ENCODE measurements at regions not wholly inside any gene's neighbourhood (a gene's known extent, or its start where the extent isn't known, plus 50 kb on each side); places are given as distances from the start of the nearest gene placed in this dataset.

GRCh38 chr13:111403266-111403665 is 82.8 kb downstream of the TEX29 start:
- H3K9ac ChIP-seq (ENCODE audit: low read depth, low read length): no peak overlapping the region

GRCh38 chr13:111404746-111405145 is 84.3 kb downstream of the TEX29 start:
- H3K27ac ChIP-seq (ENCODE audit: low read length): no peak overlapping the region
- no peaks in the 10 kb centered on the region for H3K4me1 ChIP-seq (ENCODE audit: insufficient read depth, low read length)
- H3K27me3 ChIP-seq (ENCODE audit: insufficient read depth, low read length): no peaks in the 10 kb centered on the region
- H3K4me3 ChIP-seq (ENCODE audit: low read length): no peak overlapping the region
- no peaks in the 10 kb centered on the region for H3K9me3 ChIP-seq (ENCODE audit: insufficient read depth, low read depth, low read length)
- H3K9ac ChIP-seq (ENCODE audit: low read depth, low read length): no peak overlapping the region
- H3K36me3 ChIP-seq (ENCODE audit: insufficient read depth, low read depth, low read length): no peaks in the 10 kb centered on the region

More at GRCh38 chr13:111403266-111403665, 82.8 kb downstream of the TEX29 start:
- H3K36me3 ChIP-seq (ENCODE audit: insufficient read depth, low read depth, low read length): no peaks in the 10 kb centered on the region
- no peaks in the 10 kb centered on the region for H3K27me3 ChIP-seq (ENCODE audit: insufficient read depth, low read length)
- H3K27ac ChIP-seq (ENCODE audit: low read length): no peak overlapping the region
- H3K4me3 ChIP-seq (ENCODE audit: low read length): no peak overlapping the region
- H3K4me1 ChIP-seq (ENCODE audit: insufficient read depth, low read length): no peaks in the 10 kb centered on the region
- H3K9me3 ChIP-seq (ENCODE audit: insufficient read depth, low read depth, low read length): no peaks in the 10 kb centered on the region

DNA sequence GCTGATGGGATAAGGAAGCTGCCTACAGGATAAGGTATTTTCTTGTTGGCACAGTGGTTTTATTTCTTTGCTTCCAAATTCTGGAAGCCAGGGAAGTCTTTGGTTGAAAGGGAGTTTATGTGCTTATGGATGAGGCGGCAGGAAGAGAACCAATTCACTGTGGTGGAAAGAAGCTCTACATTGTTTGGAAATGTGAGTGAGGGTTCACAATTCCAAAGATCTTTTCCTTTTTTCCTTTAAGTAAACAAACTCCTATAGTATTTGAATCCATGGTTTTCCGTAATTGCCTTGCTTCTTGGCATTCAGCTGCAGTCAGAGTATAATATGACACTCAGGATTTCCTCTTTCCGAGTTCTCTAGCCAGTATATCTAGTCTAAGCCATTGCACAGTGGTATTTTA is 86.2 kb downstream of the TEX29 start:
- Histone ChIP-seq H3K27me3 (ENCODE audit: insufficient read depth, low read length) (no peaks in the 10 kb centered on the region), H3K36me3 (ENCODE audit: insufficient read depth, low read depth, low read length) (no peaks in the 10 kb centered on the region), H3K27ac (ENCODE audit: low read length) (no peak overlapping the region), H3K9me3 (ENCODE audit: insufficient read depth, low read depth, low read length) (no peaks in the 10 kb centered on the region), H3K9ac (ENCODE audit: low read depth, low read length) (no peak overlapping the region), H3K4me1 (ENCODE audit: insufficient read depth, low read length) (no peaks in the 10 kb centered on the region), H3K4me3 (ENCODE audit: low read length) (no peak overlapping the region)

GRCh38 chr13:111407381-111408131 is 87.1 kb downstream of the TEX29 start:
- no peak overlapping the region for H3K4me3 ChIP-seq (ENCODE audit: low read length)
- peaks cover 1% of the 10 kb centered on the region; the same call in 1 of the 2 replicates for H3K4me1 ChIP-seq (ENCODE audit: insufficient read depth, low read length)
- H3K9me3 ChIP-seq (ENCODE audit: insufficient read depth, low read depth, low read length): no peaks in the 10 kb centered on the region
- no peaks in the 10 kb centered on the region for H3K27me3 ChIP-seq (ENCODE audit: insufficient read depth, low read length)
- H3K36me3 ChIP-seq (ENCODE audit: insufficient read depth, low read depth, low read length): no peaks in the 10 kb centered on the region
- H3K27ac ChIP-seq (ENCODE audit: low read length): no peak overlapping the region
- H3K9ac ChIP-seq (ENCODE audit: low read depth, low read length): no peak overlapping the region

DNA sequence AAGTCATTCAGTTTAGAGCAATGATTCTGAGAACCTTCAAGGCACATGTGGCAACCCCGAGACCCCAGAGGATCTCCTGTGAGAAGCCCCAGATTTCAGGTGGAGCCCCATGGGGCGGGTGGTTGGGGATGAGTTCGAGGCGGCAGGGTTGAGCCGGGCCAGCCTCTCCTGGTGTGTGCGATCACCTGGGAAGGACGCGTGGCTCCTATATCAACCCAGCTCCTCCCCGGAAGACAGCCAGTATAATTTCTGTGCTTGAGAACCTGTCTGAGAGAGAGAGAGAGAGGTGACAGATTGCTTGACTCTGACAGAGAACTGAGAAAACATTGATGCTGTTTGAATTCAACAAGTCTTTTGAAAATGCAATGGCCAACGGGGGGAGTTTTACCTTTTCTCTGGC is 89.0 kb downstream of the TEX29 start:
- no peak overlapping the region for H3K9ac ChIP-seq (ENCODE audit: low read depth, low read length)
- H3K27me3 ChIP-seq (ENCODE audit: insufficient read depth, low read length): no peaks in the 10 kb centered on the region
- no peaks in the 10 kb centered on the region for H3K36me3 ChIP-seq (ENCODE audit: insufficient read depth, low read depth, low read length)
- peaks cover 11% of the 10 kb centered on the region for H3K4me1 ChIP-seq (ENCODE audit: insufficient read depth, low read length)
- no peak overlapping the region for H3K27ac ChIP-seq (ENCODE audit: low read length)
- H3K4me3 ChIP-seq (ENCODE audit: low read length): no peak overlapping the region
- no peaks in the 10 kb centered on the region for H3K9me3 ChIP-seq (ENCODE audit: insufficient read depth, low read depth, low read length)

DNA sequence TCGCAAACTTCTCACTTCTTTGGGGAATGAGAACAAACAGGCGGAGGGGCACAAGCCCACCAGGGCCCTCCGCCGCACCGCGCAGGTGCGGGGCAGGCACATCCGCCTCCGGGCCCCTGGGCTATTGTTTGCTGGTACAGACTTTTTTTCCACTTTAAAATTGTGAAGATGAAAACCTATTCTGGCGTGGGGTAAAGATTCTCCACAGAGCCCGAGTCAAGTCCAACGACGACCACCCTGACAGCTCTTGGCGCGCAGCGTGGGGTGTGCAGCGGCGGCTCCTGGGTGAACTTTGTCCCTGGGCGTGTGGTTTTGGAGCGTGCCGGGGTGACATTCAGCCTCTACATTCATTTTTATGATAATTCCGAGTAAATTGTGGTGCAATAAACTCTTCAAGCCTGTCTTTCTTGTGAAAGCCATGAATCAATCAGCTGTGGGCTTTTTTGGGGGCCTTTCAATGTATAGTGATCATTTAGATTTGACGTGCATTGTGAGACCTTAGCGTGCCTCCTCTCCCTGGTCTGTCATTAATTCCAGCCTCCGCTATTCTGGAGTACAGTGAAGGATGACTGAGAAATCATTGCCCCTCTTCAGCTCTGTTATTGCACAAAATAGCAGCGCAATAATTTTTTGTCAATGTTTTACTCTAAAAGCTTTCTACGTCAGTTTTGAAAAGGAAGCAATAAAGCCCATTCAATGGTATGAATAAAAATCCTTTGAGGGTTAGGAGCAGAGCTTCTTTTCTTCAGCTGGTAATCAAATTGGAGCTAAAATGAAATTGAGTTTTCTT is 90.0 kb downstream of the TEX29 start:
- H3K9ac ChIP-seq (ENCODE audit: low read depth, low read length): no peak overlapping the region
- no peaks in the 10 kb centered on the region for H3K27me3 ChIP-seq (ENCODE audit: insufficient read depth, low read length)
- H3K27ac ChIP-seq (ENCODE audit: low read length): no peak overlapping the region
- no peaks in the 10 kb centered on the region for H3K9me3 ChIP-seq (ENCODE audit: insufficient read depth, low read depth, low read length)
- H3K4me3 ChIP-seq (ENCODE audit: low read length): no peak overlapping the region
- H3K4me1 ChIP-seq (ENCODE audit: insufficient read depth, low read length): peaks cover 11% of the 10 kb centered on the region
- H3K36me3 ChIP-seq (ENCODE audit: insufficient read depth, low read depth, low read length): no peaks in the 10 kb centered on the region

DNA sequence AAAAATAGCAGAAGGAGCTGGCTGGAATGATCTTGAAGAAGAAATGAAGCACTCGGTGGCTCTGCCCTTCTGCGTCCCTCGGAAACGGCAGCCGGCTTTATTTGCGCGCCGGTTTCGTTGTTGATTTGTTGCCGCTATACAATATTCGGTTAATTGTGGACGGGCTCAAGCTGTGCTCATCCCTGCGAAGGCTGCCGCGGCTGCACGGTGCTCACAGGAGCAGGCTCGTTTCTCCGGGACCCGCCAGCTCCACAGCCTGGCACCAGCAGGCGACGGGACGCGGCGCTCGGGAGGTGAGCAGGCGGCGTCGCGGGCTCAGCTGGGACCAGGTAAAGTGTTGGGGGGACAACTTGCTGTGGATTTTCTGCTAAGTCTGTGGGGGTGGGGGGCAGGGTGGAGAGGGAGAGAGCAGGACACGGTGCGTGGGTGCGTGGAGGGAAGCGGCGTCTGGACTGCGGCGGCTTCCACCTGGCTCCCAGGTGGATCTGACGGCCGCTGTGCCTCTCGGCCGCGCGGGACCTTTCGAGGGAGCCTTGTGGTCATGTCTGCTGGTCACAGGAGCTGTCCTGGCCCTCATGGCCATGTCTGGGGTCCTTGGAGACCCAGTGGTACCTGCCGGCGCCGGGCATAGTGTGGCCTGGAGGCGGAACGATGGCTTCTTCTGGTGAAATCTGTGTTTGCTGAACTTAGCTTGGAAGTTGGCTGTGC is 90.9 kb downstream of the TEX29 start:
- H3K36me3 ChIP-seq (ENCODE audit: insufficient read depth, low read depth, low read length): no peaks in the 10 kb centered on the region
- H3K27me3 ChIP-seq (ENCODE audit: insufficient read depth, low read length): no peaks in the 10 kb centered on the region
- H3K27ac ChIP-seq (ENCODE audit: low read length): no peak overlapping the region
- peaks cover 11% of the 10 kb centered on the region for H3K4me1 ChIP-seq (ENCODE audit: insufficient read depth, low read length)
- no peaks in the 10 kb centered on the region for H3K9me3 ChIP-seq (ENCODE audit: insufficient read depth, low read depth, low read length)
- H3K9ac ChIP-seq (ENCODE audit: low read depth, low read length): no peak overlapping the region
- H3K4me3 ChIP-seq (ENCODE audit: low read length): no peak overlapping the region

- H3K27me3 ChIP-seq (ENCODE audit: insufficient read depth, low read length): no peaks in the 10 kb centered on the region
- no peak overlapping the region for H3K9ac ChIP-seq (ENCODE audit: low read depth, low read length)
- H3K36me3 ChIP-seq (ENCODE audit: insufficient read depth, low read depth, low read length): no peaks in the 10 kb centered on the region
- no peak overlapping the region for H3K4me3 ChIP-seq (ENCODE audit: low read length)
- no peaks in the 10 kb centered on the region for H3K9me3 ChIP-seq (ENCODE audit: insufficient read depth, low read depth, low read length)
- H3K4me1 ChIP-seq (ENCODE audit: insufficient read depth, low read length): peaks cover 11% of the 10 kb centered on the region
- no peak overlapping the region for H3K27ac ChIP-seq (ENCODE audit: low read length)
These were observed 91.6 kb downstream of the TEX29 start for GRCh38 chr13:111411919-111412650.

DNA sequence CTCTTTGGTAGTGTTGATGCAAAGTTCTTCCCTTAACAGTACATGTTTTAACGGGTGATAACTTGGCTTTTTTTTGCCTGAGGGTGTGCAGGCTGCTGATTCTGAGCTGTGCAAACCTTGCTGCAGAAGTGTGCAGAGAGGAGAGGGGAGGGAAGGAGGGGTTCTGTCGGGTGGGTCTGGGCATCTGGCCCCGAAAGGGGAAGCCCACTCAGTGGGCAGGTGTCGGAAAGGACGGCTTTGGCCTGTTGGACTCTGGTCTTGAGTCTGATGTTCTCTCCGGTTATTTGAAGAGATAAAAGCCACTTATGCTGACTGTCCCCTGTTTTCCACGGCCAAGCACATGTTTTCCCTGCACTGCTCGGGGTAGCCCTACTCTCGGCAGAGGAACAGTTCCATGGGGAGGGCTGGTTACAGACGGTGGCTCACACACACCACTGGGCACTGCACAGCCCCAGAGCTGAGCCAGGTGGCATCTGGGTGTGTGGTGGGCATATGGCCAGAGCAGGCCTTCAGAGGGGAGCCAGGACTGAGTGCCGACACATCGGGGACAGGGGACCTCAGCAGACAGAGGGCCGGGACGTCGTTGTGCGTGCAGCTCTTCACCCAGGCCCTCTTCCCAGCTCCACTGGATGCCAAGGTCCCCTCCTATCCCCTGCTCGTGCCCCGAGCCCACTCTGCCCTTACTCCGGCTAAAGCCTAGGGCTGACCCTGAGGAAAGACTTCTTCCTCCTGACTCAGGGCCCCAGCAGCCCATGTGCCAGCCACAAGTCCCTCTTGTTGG is 93.2 kb downstream of the TEX29 start:
- Histone ChIP-seq H3K9me3 (ENCODE audit: insufficient read depth, low read depth, low read length) (no peaks in the 10 kb centered on the region), H3K4me1 (ENCODE audit: insufficient read depth, low read length) (peaks cover 11% of the 10 kb centered on the region), H3K27ac (ENCODE audit: low read length) (no peak overlapping the region), H3K27me3 (ENCODE audit: insufficient read depth, low read length) (no peaks in the 10 kb centered on the region), H3K4me3 (ENCODE audit: low read length) (no peak overlapping the region), H3K36me3 (ENCODE audit: insufficient read depth, low read depth, low read length) (no peaks in the 10 kb centered on the region), H3K9ac (ENCODE audit: low read depth, low read length) (no peak overlapping the region)

GRCh38 chr13:111414341-111414740 is 93.9 kb downstream of the TEX29 start:
- no peak overlapping the region for H3K4me3 ChIP-seq (ENCODE audit: low read length)
- no peaks in the 10 kb centered on the region for H3K9me3 ChIP-seq (ENCODE audit: insufficient read depth, low read depth, low read length)
- no peak overlapping the region for H3K27ac ChIP-seq (ENCODE audit: low read length)
- no peaks in the 10 kb centered on the region for H3K27me3 ChIP-seq (ENCODE audit: insufficient read depth, low read length)
- H3K9ac ChIP-seq (ENCODE audit: low read depth, low read length): no peak overlapping the region
- H3K4me1 ChIP-seq (ENCODE audit: insufficient read depth, low read length): peaks cover 11% of the 10 kb centered on the region
- H3K36me3 ChIP-seq (ENCODE audit: insufficient read depth, low read depth, low read length): no peaks in the 10 kb centered on the region

GRCh38 chr13:111415246-111415645 is 94.8 kb downstream of the TEX29 start:
- Histone ChIP-seq H3K4me1 (ENCODE audit: insufficient read depth, low read length) (peaks cover 11% of the 10 kb centered on the region), H3K27me3 (ENCODE audit: insufficient read depth, low read length) (no peaks in the 10 kb centered on the region), H3K36me3 (ENCODE audit: insufficient read depth, low read depth, low read length) (no peaks in the 10 kb centered on the region)

More at GRCh38 chr13:111415246-111415645, 94.8 kb downstream of the TEX29 start:
- Histone ChIP-seq H3K9me3 (ENCODE audit: insufficient read depth, low read depth, low read length) (no peaks in the 10 kb centered on the region), H3K27ac (ENCODE audit: low read length) (no peak overlapping the region), H3K4me3 (ENCODE audit: low read length) (no peak overlapping the region), H3K9ac (ENCODE audit: low read depth, low read length) (no peak overlapping the region)
